Endothelial cell of umbilical vein (primary cell): ENCODE measurements at regions not wholly inside any gene's neighbourhood (a gene's known extent, or its start where the extent isn't known, plus 50 kb on each side); places are given as distances from the start of the nearest gene placed in this dataset.

ENCODE experiments used
- CTCF ChIP-seq, 2 donors: IDR thresholded peaks; 1 replicate in 1 of 2; 2 replicates in 1 of 2; pipeline ENCODE4 v1.5.1; 2011; ENCODE audit warnings: low read length in 2 of 2, mild to moderate bottlenecking in 2 of 2, moderate library complexity in 2 of 2, control low read depth in 1 of 2, inconsistent platforms in 1 of 2, low read depth in 1 of 2; ENCODE audit not compliant: insufficient read depth in 1 of 2; ENCODE audit errors: extremely low read depth in 1 of 2
- GATA2 ChIP-seq: IDR thresholded peaks from 2 replicates; pipeline ENCODE4 v1.7.0; 2011; ENCODE audit warnings: low read depth, mild to moderate bottlenecking, moderate library complexity, mixed read lengths, low read length; ENCODE audit not compliant: insufficient read length, insufficient read depth
- MYC ChIP-seq: IDR thresholded peaks from one replicate; pipeline ENCODE4 v1.6.1; 2011; ENCODE audit warnings: mild to moderate bottlenecking, low read depth, low read length
- POLR2A ChIP-seq: IDR thresholded peaks from 2 replicates; pipeline ENCODE4 v1.6.1; 2012; ENCODE audit warnings: low read depth, mild to moderate bottlenecking, control low read depth, low read length
- POLR2AphosphoS5 ChIP-seq: IDR thresholded peaks from 2 replicates; pipeline ENCODE4 v1.6.1; 2012; ENCODE audit warnings: low read depth, mild to moderate bottlenecking, control low read depth, low read length, moderate library complexity; ENCODE audit not compliant: insufficient read depth

GRCh38 chr14:30230719-30231118 is 303.1 kb upstream of the PRKD1 start:
- no peak for TF ChIP-seq CTCF (IDR thresholded peaks at IDR 0.05; ENCODE audit: extremely low read depth in 1 of 2, insufficient read depth in 1 of 2, low read depth in 1 of 2, low read length in 2 of 2)
- no peak for TF ChIP-seq GATA2
- no peak for TF ChIP-seq POLR2AphosphoS5
- TF ChIP-seq POLR2A: no peak
- TF ChIP-seq MYC: no peak
